Upper lobe of left lung (tissue), 6 donors: ENCODE measurements at regions not wholly inside any gene's neighbourhood (a gene's known extent, or its start where the extent isn't known, plus 50 kb on each side); places are given as distances from the start of the nearest gene placed in this dataset.

Experiments used
- ATAC-seq, 2 donors: fragments of 200-7000 bp; cut with Tn5 transposase; one replicate each; pipeline ENCODE4 v1.9.1; 2022; ENCODE audit warnings: mild to moderate bottlenecking in 2 of 2, moderate library complexity in 2 of 2; ENCODE audit not compliant: low FRiP score in 2 of 2
- DNase-seq, 2 donors: peaks; one replicate each; pipeline ENCODE4 v3.0.0-alpha.2; 2019 to 2020
- H3K27ac ChIP-seq, 4 donors: fragments of 200-600 bp; sonication (generic); one replicate each; pipeline ENCODE4 v1.5.1; 2016 to 2019
- H3K27me3 ChIP-seq, 4 donors: fragments of 200-600 bp; sonication (generic); one replicate each; pipeline ENCODE4 v1.5.1; 2017 to 2019
- H3K36me3 ChIP-seq, 4 donors: fragments of 200-600 bp; sonication (generic); one replicate each; pipeline ENCODE4 v1.5.1; 2016 to 2019
- H3K4me1 ChIP-seq, 4 donors: fragments of 200-600 bp; sonication (generic); one replicate each; pipeline ENCODE4 v1.5.1; 2018 to 2019
- H3K4me3 ChIP-seq, 4 donors: fragments of 200-600 bp; sonication (generic); one replicate each; pipeline ENCODE4 v1.5.1; 2017 to 2019; ENCODE audit warnings: mild to moderate bottlenecking in 2 of 4, moderate library complexity in 1 of 4
- H3K9me3 ChIP-seq, 4 donors: fragments of 200-600 bp; sonication (generic); one replicate each; pipeline ENCODE4 v1.5.1; 2018 to 2019
- EP300 ChIP-seq, 4 donors: sonication (generic); formaldehyde crosslinking; IDR thresholded peaks; one replicate each; pipeline ENCODE4 v1.5.1; 2017; ENCODE audit warnings: antibody characterized with exemption in 4 of 4, control low read depth in 2 of 4
- POLR2A ChIP-seq, 4 donors: fragments of 450-650 bp; IDR thresholded peaks; one replicate each; pipeline ENCODE4 v1.5.1; 2016 to 2017; ENCODE audit warnings: antibody characterized with exemption in 4 of 4, mild to moderate bottlenecking in 2 of 4
- POLR2AphosphoS5 ChIP-seq, 2 donors: sonication (generic); formaldehyde crosslinking; IDR thresholded peaks; one replicate each; pipeline ENCODE4 v1.5.1; 2017; ENCODE audit warnings: antibody characterized with exemption in 2 of 2
- WGBS, 2 donors: methylation state at CpG; one replicate each; pipeline ENCODE4 v1.1.5; 2017 to 2018; 5-methylcytosine and 5-hydroxymethylcytosine counted together
- TF ChIP-seq, protein P1 (sequence below), 6 experiments: fragments of 450-650 bp in 4 of 6; fragments of 200-600 bp in 2 of 6; sonication (generic) in 2 of 6; IDR thresholded peaks; one replicate each; pipeline ENCODE4 v1.5.1; 2016 to 2019; ENCODE audit warnings: antibody characterized with exemption in 6 of 6
- donor health status: DM: no; HTN: no; CAD: no; lungs with moderate emphysema.
- donor health status: DM: no; HTN: yes; CAD: no; lungs with severe emphysema.

DNA sequence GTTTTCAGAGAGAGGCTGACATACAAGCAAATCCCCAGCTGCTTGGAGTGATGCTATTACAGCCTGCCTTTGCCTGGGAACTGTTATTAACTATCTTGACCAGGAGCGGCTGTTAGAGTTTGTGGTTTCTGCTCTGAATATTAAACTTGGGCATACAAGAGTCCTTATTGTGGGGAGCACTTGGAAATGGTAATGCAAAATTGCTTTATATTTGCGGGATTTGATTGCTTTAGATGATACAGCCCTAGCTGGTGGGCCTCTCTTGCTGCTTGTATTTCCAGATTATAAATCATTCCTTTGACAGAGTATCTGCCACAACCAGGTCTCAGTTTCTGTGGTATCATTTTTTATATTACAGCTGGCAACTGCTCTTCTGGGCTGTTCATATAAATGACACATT is 101.9 kb upstream of the FAM204A start:
- H3K4me1 ChIP-seq, result no peaks in the 10 kb centered on the region
- no peaks in the 10 kb centered on the region for H3K27me3 ChIP-seq
- 77 to 81% methylated on average over 2 of the region's 2 CpGs for WGBS, 2 donors

DNA sequence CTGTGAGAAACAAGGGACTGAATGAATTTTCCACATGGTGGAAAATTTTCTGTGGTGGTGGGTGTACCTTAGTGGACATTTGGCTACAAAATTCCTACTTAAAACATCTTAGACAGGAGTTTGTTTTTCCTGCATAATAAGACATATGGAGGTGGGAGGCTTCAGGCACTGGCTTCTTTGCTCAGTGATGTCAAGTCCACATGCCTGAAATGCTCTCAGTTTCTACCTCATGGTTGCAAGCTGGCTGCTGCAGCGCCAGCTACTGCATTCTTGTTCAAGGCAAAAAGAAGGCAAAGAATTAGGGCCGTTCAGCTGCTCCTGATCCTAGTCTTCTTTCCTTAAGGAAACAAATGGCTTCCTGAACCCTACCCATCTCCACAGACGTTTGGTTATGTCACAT is 99.9 kb upstream of the FAM204A start:
- no peak for ATAC-seq
- Histone ChIP-seq H3K36me3 (no peaks in the 10 kb centered on the region), H3K4me1 (no peaks in the 10 kb centered on the region), H3K4me3 (no peak overlapping the region), H3K9me3 (no peaks in the 10 kb centered on the region), H3K27me3 (no peaks in the 10 kb centered on the region), H3K27ac (no peak overlapping the region)
- WGBS, 2 donors, result 72 to 77% methylated on average over 3 of the region's 3 CpGs
- TF ChIP-seq POLR2A (IDR thresholded peaks at IDR 0.05) (no peak), POLR2AphosphoS5 (IDR thresholded peaks at IDR 0.05) (no peak), EP300 (IDR thresholded peaks at IDR 0.05) (no peak)
- TF ChIP-seq, protein P1, sequence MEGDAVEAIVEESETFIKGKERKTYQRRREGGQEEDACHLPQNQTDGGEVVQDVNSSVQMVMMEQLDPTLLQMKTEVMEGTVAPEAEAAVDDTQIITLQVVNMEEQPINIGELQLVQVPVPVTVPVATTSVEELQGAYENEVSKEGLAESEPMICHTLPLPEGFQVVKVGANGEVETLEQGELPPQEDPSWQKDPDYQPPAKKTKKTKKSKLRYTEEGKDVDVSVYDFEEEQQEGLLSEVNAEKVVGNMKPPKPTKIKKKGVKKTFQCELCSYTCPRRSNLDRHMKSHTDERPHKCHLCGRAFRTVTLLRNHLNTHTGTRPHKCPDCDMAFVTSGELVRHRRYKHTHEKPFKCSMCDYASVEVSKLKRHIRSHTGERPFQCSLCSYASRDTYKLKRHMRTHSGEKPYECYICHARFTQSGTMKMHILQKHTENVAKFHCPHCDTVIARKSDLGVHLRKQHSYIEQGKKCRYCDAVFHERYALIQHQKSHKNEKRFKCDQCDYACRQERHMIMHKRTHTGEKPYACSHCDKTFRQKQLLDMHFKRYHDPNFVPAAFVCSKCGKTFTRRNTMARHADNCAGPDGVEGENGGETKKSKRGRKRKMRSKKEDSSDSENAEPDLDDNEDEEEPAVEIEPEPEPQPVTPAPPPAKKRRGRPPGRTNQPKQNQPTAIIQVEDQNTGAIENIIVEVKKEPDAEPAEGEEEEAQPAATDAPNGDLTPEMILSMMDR (IDR thresholded peaks at IDR 0.05), result no peak
- DNase-seq, result no peak

More for the DNA sequence above, 101.9 kb upstream of the FAM204A start:
- ATAC-seq (no peak), DNase-seq (no peak)
- no peaks in the 10 kb centered on the region for H3K36me3 ChIP-seq
- H3K4me3 ChIP-seq, result no peak overlapping the region
- TF ChIP-seq POLR2AphosphoS5 (IDR thresholded peaks at IDR 0.05) (no peak), POLR2A (IDR thresholded peaks at IDR 0.05) (no peak), EP300 (IDR thresholded peaks at IDR 0.05) (no peak)
- TF ChIP-seq, protein P1 (IDR thresholded peaks at IDR 0.05), result no peak
- H3K27ac ChIP-seq, result no peak overlapping the region
- H3K9me3 ChIP-seq, result no peaks in the 10 kb centered on the region

DNA sequence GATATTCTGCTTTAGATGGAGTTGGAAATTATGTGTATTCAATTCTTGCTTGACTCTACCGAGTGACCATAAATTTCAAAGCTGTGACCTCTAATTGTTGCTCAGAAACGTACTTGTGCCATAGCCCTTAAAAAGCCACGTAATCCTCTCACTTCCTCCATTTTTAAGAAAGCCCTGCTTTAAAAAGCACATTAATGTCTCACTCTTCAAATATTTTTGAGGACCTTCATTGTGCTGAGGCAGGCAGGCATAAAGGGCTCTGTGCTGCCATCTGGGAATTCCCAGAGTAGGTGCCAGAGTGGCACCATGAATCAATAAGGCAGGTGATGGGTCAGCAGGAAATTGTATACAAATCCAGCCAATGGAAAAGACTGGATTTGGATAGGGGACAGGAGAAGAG is 97.7 kb upstream of the FAM204A start:
- Histone ChIP-seq H3K9me3 (no peaks in the 10 kb centered on the region), H3K27me3 (no peaks in the 10 kb centered on the region), H3K4me1 (no peaks in the 10 kb centered on the region), H3K36me3 (no peaks in the 10 kb centered on the region), H3K4me3 (no peak overlapping the region), H3K27ac (no peak overlapping the region)
- TF ChIP-seq, protein P1 (IDR thresholded peaks at IDR 0.05), result no peak
- TF ChIP-seq POLR2AphosphoS5 (IDR thresholded peaks at IDR 0.05) (no peak), POLR2A (IDR thresholded peaks at IDR 0.05) (no peak), EP300 (IDR thresholded peaks at IDR 0.05) (no peak)
- ATAC-seq (no peak), DNase-seq (no peak)
- 66 to 74% methylated on average over 3 of the region's 3 CpGs for WGBS, 2 donors

DNA sequence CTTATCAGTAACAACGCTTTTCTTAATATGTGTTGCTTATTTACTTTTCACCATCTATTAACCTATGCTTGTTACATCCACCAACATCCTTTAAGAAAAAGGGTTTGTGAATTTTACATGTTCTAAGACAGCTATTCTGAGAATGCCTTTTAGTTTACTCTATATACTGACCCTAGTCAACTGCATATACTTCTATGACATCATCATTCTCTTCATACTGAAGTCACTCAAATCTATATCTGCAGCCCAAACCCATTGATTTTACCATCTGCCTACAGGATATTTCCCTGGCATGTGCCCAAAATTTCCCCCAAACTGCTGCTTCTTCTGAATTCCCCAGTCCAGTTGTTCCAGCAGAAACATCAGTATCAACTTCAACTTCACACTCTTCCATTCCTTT is 94.6 kb upstream of the FAM204A start:
- Histone ChIP-seq H3K4me3 (no peak overlapping the region), H3K9me3 (no peaks in the 10 kb centered on the region), H3K27me3 (no peaks in the 10 kb centered on the region), H3K4me1 (no peaks in the 10 kb centered on the region), H3K27ac (no peak overlapping the region), H3K36me3 (no peaks in the 10 kb centered on the region)
- no peak for TF ChIP-seq POLR2AphosphoS5 (IDR thresholded peaks at IDR 0.05)
- no peak for TF ChIP-seq EP300 (IDR thresholded peaks at IDR 0.05)
- DNase-seq (no peak), ATAC-seq (no peak)
- 41 to 64% methylated on average over 1 of the region's 1 CpG for WGBS, 2 donors

DNA sequence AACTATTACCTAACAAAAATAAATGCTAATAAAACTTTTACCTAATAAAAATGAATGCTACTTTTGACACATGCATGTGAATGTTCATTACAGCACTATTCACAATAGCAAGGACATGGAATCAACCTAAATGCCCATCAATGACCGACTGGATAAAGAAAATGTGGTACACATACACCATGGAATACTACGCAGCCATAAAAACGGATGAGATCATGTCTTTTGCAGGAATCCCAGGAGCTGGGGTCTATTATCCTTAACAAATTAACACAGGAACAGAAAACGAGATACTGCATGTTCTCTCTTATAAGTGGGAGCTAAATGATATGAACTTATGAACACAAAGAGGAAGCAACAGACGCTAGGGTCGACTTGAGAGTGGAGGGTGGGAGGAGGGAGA is 88.1 kb upstream of the FAM204A start:
- TF ChIP-seq POLR2AphosphoS5 (IDR thresholded peaks at IDR 0.05) (no peak), EP300 (IDR thresholded peaks at IDR 0.05) (no peak), POLR2A (IDR thresholded peaks at IDR 0.05) (no peak)
- TF ChIP-seq, protein P1 (IDR thresholded peaks at IDR 0.05), result no peak
- Histone ChIP-seq H3K36me3 (no peaks in the 10 kb centered on the region), H3K27me3 (no peaks in the 10 kb centered on the region), H3K4me1 (no peaks in the 10 kb centered on the region), H3K27ac (no peak overlapping the region), H3K4me3 (no peak overlapping the region), H3K9me3 (no peaks in the 10 kb centered on the region)
- 86 to 89% methylated on average over 6 of the region's 6 CpGs for WGBS, 2 donors
- no peak for DNase-seq
- no peak for ATAC-seq
